WERI-Rb-1 (cell line): ENCODE measurements at regions not wholly inside any gene's neighbourhood (a gene's known extent, or its start where the extent isn't known, plus 50 kb on each side); places are given as distances from the start of the nearest gene placed in this dataset.

Source experiments
- DNase-seq: peaks from one replicate; pipeline ENCODE4 v3.0.0-alpha.2; 2020
- H3K27ac ChIP-seq: fragments of 250-450 bp; sonication (Bioruptor Pico); 2 replicates; pipeline ENCODE4 v1.5.1; 2020; ENCODE audit warnings: mild to moderate bottlenecking, moderate library complexity
- H3K27me3 ChIP-seq: fragments of 250-450 bp; sonication (Bioruptor Pico); 2 replicates; pipeline ENCODE4 v1.5.1; 2021; ENCODE audit warnings: mild to moderate bottlenecking, low read depth, moderate library complexity; ENCODE audit not compliant: insufficient read depth, severe bottlenecking
- H3K36me3 ChIP-seq: fragments of 250-450 bp; sonication (Bioruptor Pico); 2 replicates; pipeline ENCODE4 v1.5.1; 2020; ENCODE audit warnings: mild to moderate bottlenecking, moderate library complexity
- H3K4me3 ChIP-seq: 2 replicates; pipeline ENCODE4 v1.5.1; 2011; ENCODE audit warnings: low read depth, mild to moderate bottlenecking, control low read depth, low read length
- H3K9me3 ChIP-seq: fragments of 250-450 bp; sonication (Bioruptor Pico); 2 replicates; pipeline ENCODE4 v1.5.1; 2021; ENCODE audit warnings: mild to moderate bottlenecking, moderate library complexity; ENCODE audit not compliant: severe bottlenecking
- TF ChIP-seq, protein P1 (sequence below): IDR thresholded peaks from 2 replicates; pipeline ENCODE4 v1.5.1; 2011; ENCODE audit warnings: low read depth, mild to moderate bottlenecking, control low read depth, inconsistent platforms, low read length

DNA sequence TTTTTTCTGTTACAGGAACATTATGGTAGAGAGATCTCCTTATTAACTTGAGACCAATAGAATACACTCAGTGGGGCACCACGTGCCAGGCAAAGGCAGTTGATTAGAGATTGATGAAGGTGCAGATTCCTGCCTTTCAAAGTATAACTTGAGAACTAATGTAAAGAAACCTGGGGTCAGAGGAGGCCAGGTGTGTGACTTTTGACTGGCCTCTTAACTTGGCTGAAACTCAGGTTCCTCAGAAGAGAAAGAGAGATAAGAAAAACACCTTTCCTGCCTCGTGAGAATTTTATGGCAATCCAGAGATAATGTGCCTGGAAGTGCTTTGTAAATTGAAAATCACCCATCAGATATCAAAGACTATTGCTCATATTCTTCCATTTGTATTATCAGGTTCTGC, 110.7 kb upstream of the GZMB start:
- Histone ChIP-seq H3K4me3 (no peak overlapping the region), H3K27me3 (peaks cover 43% of the 10 kb centered on the region), H3K9me3 (no peaks in the 10 kb centered on the region), H3K36me3 (no peaks in the 10 kb centered on the region), H3K27ac (no peak overlapping the region)
- TF ChIP-seq, protein P1, sequence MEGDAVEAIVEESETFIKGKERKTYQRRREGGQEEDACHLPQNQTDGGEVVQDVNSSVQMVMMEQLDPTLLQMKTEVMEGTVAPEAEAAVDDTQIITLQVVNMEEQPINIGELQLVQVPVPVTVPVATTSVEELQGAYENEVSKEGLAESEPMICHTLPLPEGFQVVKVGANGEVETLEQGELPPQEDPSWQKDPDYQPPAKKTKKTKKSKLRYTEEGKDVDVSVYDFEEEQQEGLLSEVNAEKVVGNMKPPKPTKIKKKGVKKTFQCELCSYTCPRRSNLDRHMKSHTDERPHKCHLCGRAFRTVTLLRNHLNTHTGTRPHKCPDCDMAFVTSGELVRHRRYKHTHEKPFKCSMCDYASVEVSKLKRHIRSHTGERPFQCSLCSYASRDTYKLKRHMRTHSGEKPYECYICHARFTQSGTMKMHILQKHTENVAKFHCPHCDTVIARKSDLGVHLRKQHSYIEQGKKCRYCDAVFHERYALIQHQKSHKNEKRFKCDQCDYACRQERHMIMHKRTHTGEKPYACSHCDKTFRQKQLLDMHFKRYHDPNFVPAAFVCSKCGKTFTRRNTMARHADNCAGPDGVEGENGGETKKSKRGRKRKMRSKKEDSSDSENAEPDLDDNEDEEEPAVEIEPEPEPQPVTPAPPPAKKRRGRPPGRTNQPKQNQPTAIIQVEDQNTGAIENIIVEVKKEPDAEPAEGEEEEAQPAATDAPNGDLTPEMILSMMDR = no peak
- no peak for DNase-seq

DNA sequence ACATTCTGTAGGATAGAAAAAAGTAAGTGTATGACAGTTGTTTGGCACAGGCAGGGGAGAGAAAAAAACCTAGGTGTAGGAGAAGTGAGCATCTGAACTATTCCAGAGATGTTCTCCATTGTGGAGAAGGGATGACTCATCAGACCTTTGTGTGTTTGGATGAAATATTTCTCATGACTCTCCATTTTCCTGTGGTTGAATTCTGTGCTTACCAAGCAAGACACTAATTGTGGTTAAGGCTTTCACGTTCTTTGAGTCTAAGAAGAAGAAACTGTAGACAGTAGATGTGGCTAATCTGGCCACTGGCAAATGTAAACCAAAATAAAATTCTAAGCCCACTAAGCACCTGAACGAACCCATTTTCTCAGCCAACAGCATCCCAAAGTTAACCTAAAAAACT, 107.9 kb upstream of the GZMB start:
- Histone ChIP-seq H3K27ac (no peak overlapping the region), H3K36me3 (no peaks in the 10 kb centered on the region), H3K9me3 (no peaks in the 10 kb centered on the region), H3K4me3 (no peak overlapping the region), H3K27me3 (peaks cover 39% of the 10 kb centered on the region)
- no peak for DNase-seq
- TF ChIP-seq, protein P1 = no peak

DNA sequence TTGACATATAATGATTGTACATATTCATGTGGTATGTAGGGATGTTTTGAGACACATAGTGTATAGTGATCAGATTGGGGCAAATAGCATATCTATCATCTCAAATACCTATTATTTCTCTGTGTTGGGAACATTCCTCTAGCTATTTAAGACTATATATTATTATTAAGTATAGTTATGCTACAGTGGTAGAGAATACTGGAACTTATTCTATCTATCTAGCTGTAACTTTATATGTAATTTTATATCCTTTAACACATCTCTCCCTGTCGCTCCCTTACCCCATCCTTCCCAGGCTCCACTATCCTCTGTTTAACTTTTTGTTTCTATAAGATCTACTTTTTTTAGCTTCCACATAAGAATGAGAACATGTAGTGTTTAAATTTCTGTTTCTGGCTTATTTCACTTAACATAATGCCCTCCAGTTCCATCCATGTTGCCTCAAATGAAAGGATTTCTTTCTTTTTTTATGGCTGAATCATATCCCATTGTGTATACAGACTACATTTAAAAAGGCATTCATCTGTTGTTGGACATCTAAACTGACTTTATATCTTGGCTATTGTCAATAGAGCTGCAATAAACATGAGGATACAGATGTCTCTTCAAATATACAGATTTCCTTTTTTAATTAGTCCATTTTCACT, 102.1 kb upstream of the GZMB start:
- H3K9me3 ChIP-seq = no peaks in the 10 kb centered on the region
- DNase-seq = no peak
- TF ChIP-seq, protein P1 = no peak
- H3K27ac ChIP-seq = no peak overlapping the region
- no peaks in the 10 kb centered on the region for H3K36me3 ChIP-seq
- no peak overlapping the region for H3K4me3 ChIP-seq
- H3K27me3 ChIP-seq = peaks cover 46% of the 10 kb centered on the region

DNA sequence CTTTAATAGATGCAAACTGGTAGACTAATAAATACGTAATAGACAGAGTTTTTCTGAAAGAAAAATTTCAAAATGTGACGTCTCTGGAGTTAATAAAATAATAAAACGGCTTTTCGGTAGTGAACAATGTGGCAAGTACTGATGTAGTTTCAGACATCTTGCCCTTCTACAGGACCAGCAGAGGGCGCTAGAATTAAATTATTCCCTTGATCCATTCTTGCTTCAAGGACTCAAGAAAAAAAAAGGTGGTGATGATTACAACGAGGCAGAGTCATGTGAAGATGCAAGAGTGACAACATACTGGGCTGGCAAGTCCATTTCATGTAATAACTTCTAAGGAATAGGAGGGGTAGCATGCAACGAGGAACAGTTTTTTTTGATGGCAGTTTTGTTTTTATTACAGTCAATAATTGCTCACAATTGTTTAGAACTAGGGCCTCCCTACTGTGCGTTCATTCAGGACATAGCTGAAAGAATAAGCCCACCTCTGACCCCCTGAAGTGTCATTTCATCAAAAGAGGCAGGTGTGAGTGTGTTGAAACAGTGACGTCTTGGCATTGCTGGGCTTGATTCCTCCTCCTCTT, 101.0 kb upstream of the GZMB start:
- no peaks in the 10 kb centered on the region for H3K9me3 ChIP-seq
- peak; percentile 17 for DNase-seq
- no peak overlapping the region for H3K27ac ChIP-seq
- peaks cover 43% of the 10 kb centered on the region for H3K27me3 ChIP-seq
- TF ChIP-seq, protein P1 = peak; percentile 53
- H3K4me3 ChIP-seq = no peak overlapping the region
- H3K36me3 ChIP-seq = no peaks in the 10 kb centered on the region

DNA sequence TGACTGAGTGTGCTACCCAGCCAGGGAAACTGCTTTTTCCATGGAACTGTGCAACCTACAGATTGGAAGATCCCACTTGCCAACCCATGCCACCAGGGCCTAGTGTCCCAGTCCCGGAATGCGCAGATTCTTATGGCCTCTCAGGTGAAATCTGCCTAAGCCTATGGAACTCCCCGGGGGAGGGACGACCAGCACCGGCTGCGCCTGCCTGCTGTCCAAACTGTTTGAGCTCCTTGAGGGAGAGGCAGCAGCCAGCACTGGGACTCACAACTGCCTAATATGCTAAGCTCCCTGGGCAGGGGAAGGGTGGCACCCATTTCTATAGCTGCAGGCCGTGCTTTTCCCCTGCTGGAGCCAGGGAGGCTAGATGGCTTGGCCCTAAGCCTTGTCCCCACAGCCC, 92.5 kb upstream of the GZMB start:
- DNase-seq = no peak

More for the DNA sequence above, 92.5 kb upstream of the GZMB start:
- no peak overlapping the region for H3K27ac ChIP-seq
- H3K4me3 ChIP-seq = no peak overlapping the region
- no peaks in the 10 kb centered on the region for H3K36me3 ChIP-seq
- TF ChIP-seq, protein P1 = no peak
- peaks cover 16% of the 10 kb centered on the region for H3K27me3 ChIP-seq
- no peaks in the 10 kb centered on the region for H3K9me3 ChIP-seq
